ENCODE measurements at regions not wholly inside any gene's neighbourhood (a gene's known extent, or its start where the extent isn't known, plus 50 kb on each side); places are given as distances from the start of the nearest gene placed in this dataset.

DNA sequence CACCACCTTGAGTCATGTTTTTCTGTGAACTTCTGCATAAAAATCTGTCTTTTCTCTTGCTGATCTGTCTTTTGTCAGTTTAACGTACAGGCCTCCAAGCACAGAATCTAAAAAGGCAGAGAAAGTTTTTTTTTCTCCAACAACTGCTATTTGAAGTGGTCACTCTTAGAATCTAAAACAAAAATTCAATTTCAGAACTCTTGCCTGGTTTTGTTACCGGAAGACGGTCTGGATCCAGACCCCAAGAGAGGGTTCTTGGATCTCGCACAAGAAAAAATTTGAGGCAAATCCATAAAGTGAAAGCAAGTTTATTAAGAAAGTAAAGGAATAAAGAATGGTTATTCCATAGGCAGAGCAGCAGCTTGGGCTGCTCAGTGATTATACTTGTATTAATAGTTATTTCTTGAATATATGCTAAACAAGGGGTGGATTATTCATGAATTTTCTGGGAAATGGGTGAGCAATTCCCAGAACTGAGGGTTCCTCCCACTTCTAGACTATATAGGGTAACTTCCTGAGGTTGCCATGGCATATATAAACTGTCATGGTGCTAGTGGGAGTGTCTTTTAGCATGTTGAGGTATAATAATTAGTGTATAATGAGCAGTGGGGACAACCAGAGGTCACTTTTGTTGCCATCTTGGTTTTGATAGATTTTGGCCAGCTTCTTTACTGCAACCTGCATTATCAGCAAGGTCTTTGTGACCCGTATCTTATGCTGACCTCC, 150.0 kb upstream of the PLEKHA5 start:
- TF ChIP-seq CTCF (IDR thresholded peaks at IDR 0.05; ENCODE audit: insufficient read depth, low read depth, low read length) (no peak), EZH2 (IDR thresholded peaks at IDR 0.05; ENCODE audit: insufficient read depth, low read length) (no peak)

All from astrocyte (in vitro differentiated cells and primary cell).